Keratinocyte (primary cell): ENCODE measurements at regions not wholly inside any gene's neighbourhood (a gene's known extent, or its start where the extent isn't known, plus 50 kb on each side); places are given as distances from the start of the nearest gene placed in this dataset.

Source experiments
- DNase-seq: peaks from one replicate; pipeline ENCODE4 v3.0.0-alpha.2; 2011; ENCODE audit warnings: low read depth, missing footprints, low spot score
- FAIRE-seq: peaks from 2 replicates; lab custom pipeline; 2011; peaks lifted over from hg19 to GRCh38; lab: Jason Lieb, UNC
- H2AFZ ChIP-seq: 2 replicates; pipeline ENCODE4 v1.6.0; 2012; ENCODE audit warnings: low read length, control low read depth, inconsistent platforms; ENCODE audit not compliant: control insufficient read depth
- H3K27ac ChIP-seq: 2 replicates; pipeline ENCODE4 v1.5.1; 2011; ENCODE audit warnings: low read length; ENCODE audit not compliant: control insufficient read depth, insufficient read depth
- H3K27me3 ChIP-seq: 3 replicates; pipeline ENCODE4 v1.6.0; 2011; ENCODE audit warnings: low read length; ENCODE audit not compliant: control insufficient read depth, insufficient read depth; ENCODE audit errors: extremely low read depth
- H3K36me3 ChIP-seq, 2 experiments: 2 replicates in 1 of 2; 3 replicates in 1 of 2; pipeline ENCODE4 v1.5.1; 2011; ENCODE audit warnings: low read length in 2 of 2, mild to moderate bottlenecking in 1 of 2; ENCODE audit not compliant: control insufficient read depth in 2 of 2, insufficient read depth in 2 of 2; ENCODE audit errors: extremely low read depth in 1 of 2
- H3K4me1 ChIP-seq: 3 replicates; pipeline ENCODE4 v1.5.1; 2011; ENCODE audit warnings: low read length; ENCODE audit not compliant: control insufficient read depth, insufficient read depth; ENCODE audit errors: extremely low read depth
- H3K4me2 ChIP-seq: 3 replicates; pipeline ENCODE4 v1.6.0; 2011; ENCODE audit warnings: low read depth, low read length; ENCODE audit not compliant: control insufficient read depth, insufficient read depth; ENCODE audit errors: extremely low read depth
- H3K4me3 ChIP-seq, 3 experiments: fragments of 200-600 bp in 1 of 3; sonication (generic) in 1 of 3; 2 replicates in 2 of 3; 3 replicates in 1 of 3; pipeline ENCODE4 v1.5.1; 2011 to 2016; ENCODE audit warnings: low read length in 3 of 3, mild to moderate bottlenecking in 3 of 3, control low read depth in 2 of 3, inconsistent platforms in 1 of 3, low read depth in 1 of 3, mixed read lengths in 1 of 3, mixed run types in 1 of 3, moderate library complexity in 1 of 3; ENCODE audit not compliant: control insufficient read depth in 2 of 3, insufficient read depth in 2 of 3; ENCODE audit errors: extremely low read depth in 1 of 3
- H3K79me2 ChIP-seq: 2 replicates; pipeline ENCODE4 v1.6.0; 2012; ENCODE audit warnings: low read length; ENCODE audit not compliant: control insufficient read depth, insufficient read depth
- H3K9ac ChIP-seq: 3 replicates; pipeline ENCODE4 v1.6.0; 2011; ENCODE audit warnings: low read length; ENCODE audit not compliant: control insufficient read depth, insufficient read depth; ENCODE audit errors: extremely low read depth
- H3K9me1 ChIP-seq: 3 replicates; pipeline ENCODE4 v1.6.0; 2011; ENCODE audit warnings: low read length; ENCODE audit not compliant: control insufficient read depth, insufficient read depth; ENCODE audit errors: extremely low read depth
- H3K9me3 ChIP-seq: 2 replicates; pipeline ENCODE4 v1.5.1; 2012; ENCODE audit warnings: low read depth, low read length; ENCODE audit not compliant: control insufficient read depth
- H4K20me1 ChIP-seq: 3 replicates; pipeline ENCODE4 v1.6.0; 2011; ENCODE audit warnings: low read length; ENCODE audit not compliant: control insufficient read depth, insufficient read depth; ENCODE audit errors: extremely low read depth
- CTCF ChIP-seq, 3 experiments: IDR thresholded peaks in 1 of 3; conservative IDR thresholded peaks in 1 of 3; optimal IDR thresholded peaks in 1 of 3; 2 replicates in 2 of 3; 3 replicates in 1 of 3; pipeline versions ENCODE3 to v1.5.1; 2011; ENCODE audit warnings: low read length in 3 of 3, mild to moderate bottlenecking in 3 of 3, moderate library complexity in 2 of 3, control low read depth in 1 of 3, inconsistent platforms in 1 of 3; ENCODE audit not compliant: insufficient read depth in 2 of 3; ENCODE audit errors: extremely low read depth in 1 of 3
- EZH2 ChIP-seq: IDR thresholded peaks from one replicate; pipeline ENCODE4 v1.6.1; 2012; ENCODE audit warnings: inconsistent platforms, mild to moderate bottlenecking, low read length, moderate library complexity
- dilution Hi-C: fragments of 300-500 bp; cut with MboI; formaldehyde crosslinking; loops from one replicate; pipeline ENCODE4 v1.7.0; 2020; ENCODE audit warnings: low sequenced_read_pairs; ENCODE audit not compliant: extremely low pct_ligation_motif_present

- FAIRE-seq (no peak), DNase-seq (no peak)
- dilution Hi-C loops = no loop called here
- Histone ChIP-seq H3K4me1 (no peaks in the 10 kb centered on the region), H3K79me2 (no peaks in the 10 kb centered on the region), H3K9me1 (no peaks in the 10 kb centered on the region), H2AFZ (no peak overlapping the region), H3K4me2 (no peak overlapping the region), H3K4me3 (no peak overlapping the region), H3K9ac (no peak overlapping the region), H3K27ac (no peak overlapping the region), H4K20me1 (no peaks in the 10 kb centered on the region), H3K9me3 (no peaks in the 10 kb centered on the region), H3K36me3 (no peaks in the 10 kb centered on the region), H3K27me3 (peaks cover 36% of the 10 kb centered on the region)
- TF ChIP-seq CTCF (optimal IDR thresholded peaks at IDR 0.05 in 1 of 3, IDR thresholded peaks at IDR 0.05 in 1 of 3, conservative IDR thresholded peaks at IDR 0.05 in 1 of 3; ENCODE audit: extremely low read depth in 1 of 3, insufficient read depth in 2 of 3, low read length in 3 of 3) (no peak), EZH2 (no peak)
Observed at GRCh38 chr20:4300401-4300800, 51.3 kb upstream of the ADRA1D start.

GRCh38 chr20:4299773-4300172 lies 50.7 kb upstream of the ADRA1D start:
- Histone ChIP-seq H3K4me2 (no peak overlapping the region), H4K20me1 (no peaks in the 10 kb centered on the region), H3K79me2 (no peaks in the 10 kb centered on the region), H3K27ac (no peak overlapping the region), H3K9me3 (no peaks in the 10 kb centered on the region), H3K4me3 (no peak overlapping the region), H3K9me1 (no peaks in the 10 kb centered on the region), H3K27me3 (peaks cover 37% of the 10 kb centered on the region), H2AFZ (no peak overlapping the region), H3K4me1 (no peaks in the 10 kb centered on the region), H3K36me3 (no peaks in the 10 kb centered on the region), H3K9ac (no peak overlapping the region)
- FAIRE-seq (no peak), DNase-seq (no peak)
- no peak for TF ChIP-seq CTCF (optimal IDR thresholded peaks at IDR 0.05 in 1 of 3, IDR thresholded peaks at IDR 0.05 in 1 of 3, conservative IDR thresholded peaks at IDR 0.05 in 1 of 3; ENCODE audit: extremely low read depth in 1 of 3, insufficient read depth in 2 of 3, low read length in 3 of 3)
- no peak for TF ChIP-seq EZH2
- dilution Hi-C loops = no loop called here
